ENCODE measurements at regions not wholly inside any gene's neighbourhood (a gene's known extent, or its start where the extent isn't known, plus 50 kb on each side); places are given as distances from the start of the nearest gene placed in this dataset.
"Not testable (repeated sequence)": the region's sequence is repeated elsewhere in the genome, so short reads cannot be mapped to it uniquely, and the experiment has no call there.

DNA sequence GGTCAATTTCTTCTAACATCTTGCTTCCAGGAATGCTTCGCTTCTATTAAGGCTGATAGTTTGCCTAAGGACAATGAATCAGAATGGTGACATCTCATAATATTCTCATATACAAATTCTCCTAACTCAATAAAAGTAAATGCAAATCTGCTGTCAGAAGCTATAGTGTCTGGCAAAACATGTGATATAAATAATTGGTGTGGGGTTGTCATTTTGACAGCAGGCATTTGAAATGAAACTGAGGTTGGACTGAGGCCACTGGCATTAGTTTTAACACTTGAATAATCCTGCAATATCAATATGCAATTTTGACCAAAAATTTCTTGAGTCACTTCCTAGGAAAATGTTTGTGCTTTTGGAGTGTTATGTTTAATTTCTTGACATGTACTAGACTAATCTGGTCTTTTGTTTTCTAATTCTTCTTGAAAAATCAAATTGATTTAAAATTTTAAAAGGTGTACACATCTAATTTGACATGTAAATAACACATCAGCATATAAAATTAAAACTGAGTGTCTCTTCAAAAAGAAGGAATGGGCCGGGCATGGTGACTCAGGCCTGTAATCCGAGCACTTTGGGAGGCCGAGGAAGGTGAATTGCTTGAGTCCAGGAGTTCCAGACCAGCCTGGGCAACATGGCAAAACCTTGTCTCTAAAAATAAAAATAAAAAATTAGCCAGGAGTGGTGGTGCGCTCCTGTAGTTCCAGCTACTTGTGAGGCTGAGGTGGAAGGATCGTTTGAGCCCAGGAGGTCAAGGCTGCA, 92.3 kb upstream of the BTG1 start:
- H3K4me1 ChIP-seq (ENCODE audit: control insufficient read depth, insufficient read depth, low read length): peaks cover 3% of the 10 kb centered on the region
- no peaks in the 10 kb centered on the region for H3K9me3 ChIP-seq (replicated peaks; ENCODE audit: control insufficient read depth, low read depth, low read length)
- no peak overlapping the region for H3K27ac ChIP-seq (ENCODE audit: low read length)
- WGBS (ENCODE audit: insufficient coverage): 82% methylated on average over 4 of the region's 6 CpGs
- no peaks in the 10 kb centered on the region for H3K27me3 ChIP-seq (ENCODE audit: control insufficient read depth, insufficient read depth, low read length)
- no peak for DNase-seq
- H3K36me3 ChIP-seq (ENCODE audit: control insufficient read depth, insufficient read depth, low read length): no peaks in the 10 kb centered on the region
- no peak overlapping the region for H3K4me3 ChIP-seq (ENCODE audit: low read length)

DNA sequence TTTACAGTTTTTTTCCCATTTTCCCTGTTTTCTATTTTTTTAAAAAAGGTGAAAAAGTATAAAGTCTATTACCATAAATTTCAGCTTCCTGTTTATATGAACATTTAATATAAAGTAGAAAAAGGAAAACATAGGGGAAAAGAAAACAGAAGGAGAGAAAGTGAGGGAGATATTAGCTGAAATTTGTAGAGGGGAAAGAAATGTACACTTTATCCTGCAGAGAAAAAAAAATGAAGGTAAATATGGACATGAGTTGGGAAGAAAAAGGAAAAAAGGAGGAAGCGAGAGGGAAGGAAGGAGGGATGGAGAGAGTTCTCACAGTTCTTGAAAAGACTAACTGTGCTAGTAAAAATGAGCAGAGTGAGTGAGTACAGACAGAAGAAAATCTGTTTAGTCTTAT, 91.6 kb upstream of the BTG1 start:
- Histone ChIP-seq H3K27me3 (ENCODE audit: control insufficient read depth, insufficient read depth, low read length) (no peaks in the 10 kb centered on the region), H3K36me3 (ENCODE audit: control insufficient read depth, insufficient read depth, low read length) (no peaks in the 10 kb centered on the region), H3K27ac (ENCODE audit: low read length) (no peak overlapping the region), H3K4me3 (ENCODE audit: low read length) (no peak overlapping the region), H3K4me1 (ENCODE audit: control insufficient read depth, insufficient read depth, low read length) (peaks cover 2% of the 10 kb centered on the region), H3K9me3 (replicated peaks; ENCODE audit: control insufficient read depth, low read depth, low read length) (no peaks in the 10 kb centered on the region)
- 91% methylated on average over 1 of the region's 1 CpG for WGBS (ENCODE audit: insufficient coverage)
- DNase-seq: no peak

DNA sequence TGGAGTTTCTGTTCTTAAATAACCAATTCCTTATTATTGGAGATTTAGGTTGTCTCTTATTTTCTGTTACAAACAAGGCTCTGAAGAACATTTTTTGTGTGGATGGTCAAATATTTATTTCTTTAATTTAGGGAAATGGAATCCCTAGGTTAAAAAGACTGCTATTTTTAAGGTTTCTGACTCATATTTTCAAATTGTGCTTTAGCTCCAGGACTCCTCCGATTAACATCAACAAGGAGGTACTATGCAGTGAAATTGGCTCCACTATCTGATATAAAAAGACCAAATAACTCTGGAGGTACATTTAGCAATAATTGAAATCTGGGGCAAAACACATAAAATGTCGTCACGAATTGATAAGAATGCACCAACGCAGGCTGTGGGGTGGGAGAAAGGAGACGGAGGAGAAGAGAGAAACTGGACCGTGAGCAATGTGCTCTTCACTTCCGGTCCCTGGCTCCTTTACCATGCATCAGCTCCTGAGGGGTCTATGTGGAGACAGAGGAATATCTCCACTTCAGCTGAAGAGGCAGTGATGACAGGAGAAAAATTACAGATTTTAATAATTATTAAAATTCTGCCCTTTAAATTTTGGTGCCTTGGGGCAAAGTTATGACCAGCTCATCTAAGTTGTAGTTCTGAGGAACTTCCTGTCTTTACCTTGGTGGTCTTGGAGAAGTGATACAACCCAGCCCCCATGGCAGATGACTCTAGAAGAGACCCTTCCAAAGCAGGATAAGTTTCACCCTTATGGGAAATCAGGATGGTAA, 90.2 kb upstream of the BTG1 start:
- Histone ChIP-seq H3K27me3 (ENCODE audit: control insufficient read depth, insufficient read depth, low read length) (no peaks in the 10 kb centered on the region), H3K4me1 (ENCODE audit: control insufficient read depth, insufficient read depth, low read length) (peaks cover 5% of the 10 kb centered on the region), H3K27ac (ENCODE audit: low read length) (no peak overlapping the region), H3K9me3 (replicated peaks; ENCODE audit: control insufficient read depth, low read depth, low read length) (no peaks in the 10 kb centered on the region), H3K4me3 (ENCODE audit: low read length) (no peak overlapping the region), H3K36me3 (ENCODE audit: control insufficient read depth, insufficient read depth, low read length) (no peaks in the 10 kb centered on the region)
- no peak for DNase-seq
- WGBS (ENCODE audit: insufficient coverage): 92% methylated on average over 6 of the region's 7 CpGs

DNA sequence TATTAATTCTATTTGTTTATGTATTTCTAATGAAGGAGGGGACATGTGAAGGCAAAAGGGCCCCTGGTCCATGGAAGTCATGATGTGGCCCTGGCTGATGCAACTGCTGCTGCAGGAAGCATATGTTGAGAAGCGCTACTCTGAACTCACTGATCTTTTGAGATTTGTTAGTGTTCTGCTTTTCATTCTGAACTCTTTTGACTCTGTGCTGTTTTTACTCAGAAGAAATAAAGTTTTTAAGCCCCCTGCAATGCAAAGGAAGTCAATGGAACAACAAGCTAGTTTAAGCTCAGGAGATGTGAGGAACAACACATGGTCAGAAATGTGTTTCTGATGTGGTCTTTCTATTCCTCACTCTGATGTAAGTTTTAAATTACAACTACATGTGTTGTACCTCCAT, 88.9 kb upstream of the BTG1 start:
- peaks cover 5% of the 10 kb centered on the region for H3K4me1 ChIP-seq (ENCODE audit: control insufficient read depth, insufficient read depth, low read length)
- H3K27ac ChIP-seq (ENCODE audit: low read length): no peak overlapping the region
- 100% methylated on average over 1 of the region's 1 CpG for WGBS (ENCODE audit: insufficient coverage)
- no peaks in the 10 kb centered on the region for H3K36me3 ChIP-seq (ENCODE audit: control insufficient read depth, insufficient read depth, low read length)
- no peak for DNase-seq
- no peak overlapping the region for H3K4me3 ChIP-seq (ENCODE audit: low read length)
- no peaks in the 10 kb centered on the region for H3K27me3 ChIP-seq (ENCODE audit: control insufficient read depth, insufficient read depth, low read length)
- H3K9me3 ChIP-seq (replicated peaks; ENCODE audit: control insufficient read depth, low read depth, low read length): no peaks in the 10 kb centered on the region

DNA sequence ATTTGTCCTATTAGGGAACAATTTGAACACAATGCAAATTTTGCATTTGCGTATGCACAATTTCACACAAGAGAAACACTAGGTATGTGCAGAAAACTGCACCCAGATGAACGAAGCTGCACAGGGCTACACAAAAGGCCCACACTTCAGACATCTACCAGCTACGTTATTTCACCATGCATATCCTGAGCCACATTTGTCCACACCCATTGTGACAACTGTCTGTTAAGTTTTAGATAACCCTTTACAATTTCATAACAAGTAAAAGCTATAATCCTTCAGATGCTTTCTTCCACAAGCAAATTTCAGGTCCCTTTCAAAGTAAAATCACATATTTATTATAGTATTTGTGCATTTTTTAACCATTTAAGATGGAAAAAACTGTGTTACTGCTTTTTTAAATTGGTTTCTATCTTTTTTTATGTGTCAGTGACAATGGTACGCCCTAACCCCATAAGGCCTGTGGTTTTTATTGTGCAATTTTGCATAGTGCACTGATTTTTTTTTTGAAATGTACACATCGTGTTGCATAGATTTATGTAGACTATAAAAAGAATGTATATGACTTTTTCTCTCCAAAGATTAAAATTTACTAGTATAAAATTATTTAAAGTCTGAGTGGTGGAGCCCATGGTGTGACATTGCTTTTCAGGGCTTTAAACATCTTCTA, 87.8 kb upstream of the BTG1 start:
- WGBS (ENCODE audit: insufficient coverage): 81% methylated on average over 3 of the region's 5 CpGs
- no peak overlapping the region for H3K27ac ChIP-seq (ENCODE audit: low read length)
- peaks cover 7% of the 10 kb centered on the region for H3K4me1 ChIP-seq (ENCODE audit: control insufficient read depth, insufficient read depth, low read length)
- no peaks in the 10 kb centered on the region for H3K36me3 ChIP-seq (ENCODE audit: control insufficient read depth, insufficient read depth, low read length)
- no peaks in the 10 kb centered on the region for H3K27me3 ChIP-seq (ENCODE audit: control insufficient read depth, insufficient read depth, low read length)
- no peak for DNase-seq
- no peaks in the 10 kb centered on the region for H3K9me3 ChIP-seq (replicated peaks; ENCODE audit: control insufficient read depth, low read depth, low read length)
- no peak overlapping the region for H3K4me3 ChIP-seq (ENCODE audit: low read length)

DNA sequence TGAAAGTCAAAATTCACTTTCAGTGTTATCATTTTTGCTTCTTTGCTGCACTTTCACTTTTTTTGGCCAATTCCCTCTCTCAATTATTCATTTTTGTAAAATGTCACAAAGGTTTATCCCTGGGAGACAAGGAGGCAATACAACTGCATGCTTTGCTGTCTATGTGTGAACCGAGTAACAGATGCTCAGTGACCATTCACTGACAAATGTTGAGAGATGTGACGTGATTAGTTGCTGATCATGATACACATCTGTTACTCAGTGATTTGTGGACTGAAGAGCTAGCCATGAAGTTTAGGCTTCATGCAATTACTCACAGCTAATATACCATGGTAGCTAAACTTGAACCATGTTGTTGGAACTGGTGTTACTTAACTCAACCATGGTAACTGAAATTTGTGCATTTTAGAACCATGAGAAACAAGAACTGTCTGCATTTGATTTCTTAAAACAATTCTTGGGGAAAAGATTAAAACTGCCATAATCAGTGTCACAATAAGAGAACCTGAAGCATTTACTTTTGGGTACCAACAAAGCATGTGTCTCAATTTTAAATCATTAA, 86.8 kb upstream of the BTG1 start:
- H3K9me3 ChIP-seq (replicated peaks; ENCODE audit: control insufficient read depth, low read depth, low read length); H3K4me3 ChIP-seq (ENCODE audit: low read length); H3K36me3 ChIP-seq (ENCODE audit: control insufficient read depth, insufficient read depth, low read length); H3K27me3 ChIP-seq (ENCODE audit: control insufficient read depth, insufficient read depth, low read length); H3K4me1 ChIP-seq (ENCODE audit: control insufficient read depth, insufficient read depth, low read length): not testable (repeated sequence)
- WGBS (ENCODE audit: insufficient coverage): no CpG with 5 or more reads among the region's 2 CpGs
- peak overlapping the region; percentile 36 for H3K27ac ChIP-seq (ENCODE audit: low read length)
- peak; percentile 53 for DNase-seq

DNA sequence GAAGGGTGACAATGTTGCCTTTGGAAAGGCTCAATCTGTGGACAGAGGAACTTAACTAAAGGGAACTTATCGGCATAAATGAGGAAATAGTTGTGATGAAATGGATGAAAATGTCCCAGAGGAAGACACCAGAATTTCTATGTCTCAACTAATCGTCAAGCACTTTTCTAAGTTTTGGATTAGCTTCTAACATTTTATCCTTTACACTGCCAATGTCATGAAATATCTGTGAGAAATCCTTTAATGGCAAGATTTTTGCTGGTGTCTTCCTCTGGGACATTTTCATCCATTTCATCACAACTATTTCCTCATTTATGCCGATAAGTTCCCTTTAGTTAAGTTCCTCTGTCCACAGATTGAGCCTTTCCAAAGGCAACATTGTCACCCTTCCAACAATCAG, 86.3 kb upstream of the BTG1 start:
- H3K36me3 ChIP-seq (ENCODE audit: control insufficient read depth, insufficient read depth, low read length); H3K9me3 ChIP-seq (replicated peaks; ENCODE audit: control insufficient read depth, low read depth, low read length); H3K4me3 ChIP-seq (ENCODE audit: low read length); H3K27me3 ChIP-seq (ENCODE audit: control insufficient read depth, insufficient read depth, low read length); H3K4me1 ChIP-seq (ENCODE audit: control insufficient read depth, insufficient read depth, low read length): not testable (repeated sequence)
- H3K27ac ChIP-seq (ENCODE audit: low read length): peak overlapping the region; percentile 49
- peak; percentile 57 for DNase-seq
- no CpG with 5 or more reads among the region's 3 CpGs for WGBS (ENCODE audit: insufficient coverage)

DNA sequence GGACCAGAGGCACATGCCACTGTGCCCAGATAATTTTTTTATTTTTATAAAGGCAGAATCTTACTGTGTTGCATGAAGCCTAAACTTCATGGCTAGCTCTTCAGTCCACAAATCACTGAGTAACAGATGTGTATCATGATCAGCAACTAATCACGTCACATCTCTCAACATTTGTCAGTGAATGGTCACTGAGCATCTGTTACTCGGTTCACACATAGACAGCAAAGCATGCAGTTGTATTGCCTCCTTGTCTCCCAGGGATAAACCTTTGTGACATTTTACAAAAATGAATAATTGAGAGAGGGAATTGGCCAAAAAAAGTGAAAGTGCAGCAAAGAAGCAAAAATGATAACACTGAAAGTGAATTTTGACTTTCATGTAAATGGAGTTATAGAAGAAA, 85.9 kb upstream of the BTG1 start:
- H3K4me3 ChIP-seq (ENCODE audit: low read length); H3K27me3 ChIP-seq (ENCODE audit: control insufficient read depth, insufficient read depth, low read length); H3K9me3 ChIP-seq (replicated peaks; ENCODE audit: control insufficient read depth, low read depth, low read length); DNase-seq; H3K36me3 ChIP-seq (ENCODE audit: control insufficient read depth, insufficient read depth, low read length): not testable (repeated sequence)
- WGBS (ENCODE audit: insufficient coverage): no CpG with 5 or more reads among the region's 2 CpGs
- Histone ChIP-seq H3K4me1 (ENCODE audit: control insufficient read depth, insufficient read depth, low read length) (peaks cover 10% of the 10 kb centered on the region), H3K27ac (ENCODE audit: low read length) (peak overlapping the region; percentile 68)

DNA sequence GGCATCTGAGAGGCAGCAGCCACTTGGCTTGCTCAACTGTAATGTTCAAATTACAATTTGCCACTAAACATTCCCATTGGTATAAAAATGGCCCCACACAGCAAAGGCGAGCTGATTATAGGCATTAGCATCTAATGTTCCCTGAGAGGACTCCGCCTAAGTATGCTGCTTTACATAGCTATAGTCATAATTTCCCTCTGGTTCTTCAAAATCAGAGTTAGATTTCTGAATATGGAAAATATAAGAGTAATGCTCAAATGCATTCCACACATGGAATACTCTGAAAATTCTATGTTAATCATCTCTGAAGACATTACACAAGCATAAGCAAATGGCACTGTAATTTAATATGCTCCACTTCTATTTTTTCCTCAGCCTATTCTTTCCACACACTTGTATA, 83.7 kb upstream of the BTG1 start:
- DNase-seq: peak; percentile 66
- Histone ChIP-seq H3K4me3 (ENCODE audit: low read length) (no peak overlapping the region), H3K36me3 (ENCODE audit: control insufficient read depth, insufficient read depth, low read length) (no peaks in the 10 kb centered on the region), H3K9me3 (replicated peaks; ENCODE audit: control insufficient read depth, low read depth, low read length) (no peaks in the 10 kb centered on the region), H3K27me3 (ENCODE audit: control insufficient read depth, insufficient read depth, low read length) (no peaks in the 10 kb centered on the region), H3K4me1 (ENCODE audit: control insufficient read depth, insufficient read depth, low read length) (peaks cover 10% of the 10 kb centered on the region), H3K27ac (ENCODE audit: low read length) (no peak overlapping the region)
- whole genome bisulfite sequencing (ENCODE audit: insufficient coverage): no CpG with 5 or more reads among the region's 2 CpGs

DNA sequence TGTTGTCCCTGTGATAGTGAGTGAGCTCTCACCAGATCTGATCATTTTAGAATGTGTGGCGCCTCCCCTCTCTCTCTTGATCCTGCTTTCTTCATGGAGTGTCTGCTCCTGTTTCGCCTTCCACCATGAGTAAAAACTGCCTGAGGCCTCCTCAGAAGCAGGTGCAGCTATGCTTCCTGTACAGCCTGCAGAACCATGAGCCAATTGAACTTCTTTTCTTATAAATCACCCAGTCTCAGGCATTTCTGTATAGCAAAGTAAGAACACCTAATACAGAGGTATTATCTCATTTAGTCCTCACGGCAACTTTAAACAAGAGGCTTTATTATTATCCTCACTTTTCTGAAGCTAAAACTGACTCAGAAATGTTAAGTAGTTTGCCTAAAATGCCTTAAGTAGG, 81.3 kb upstream of the BTG1 start:
- H3K27ac ChIP-seq (ENCODE audit: low read length): no peak overlapping the region
- 78% methylated on average over 2 of the region's 3 CpGs for WGBS (ENCODE audit: insufficient coverage)
- H3K9me3 ChIP-seq (replicated peaks; ENCODE audit: control insufficient read depth, low read depth, low read length): no peaks in the 10 kb centered on the region
- H3K4me1 ChIP-seq (ENCODE audit: control insufficient read depth, insufficient read depth, low read length): peaks cover 8% of the 10 kb centered on the region
- H3K4me3 ChIP-seq (ENCODE audit: low read length): no peak overlapping the region
- H3K36me3 ChIP-seq (ENCODE audit: control insufficient read depth, insufficient read depth, low read length): no peaks in the 10 kb centered on the region
- no peak for DNase-seq
- H3K27me3 ChIP-seq (ENCODE audit: control insufficient read depth, insufficient read depth, low read length): no peaks in the 10 kb centered on the region

Data from muscle of leg (tissue), 3 donors.